ENCODE measurements at regions not wholly inside any gene's neighbourhood (a gene's known extent, or its start where the extent isn't known, plus 50 kb on each side); places are given as distances from the start of the nearest gene placed in this dataset.

- TF ChIP-seq CTCF (IDR thresholded peaks at IDR 0.05 in 8 of 11, conservative IDR thresholded peaks at IDR 0.05 in 3 of 11) (no peak), POLR2AphosphoS5 (IDR thresholded peaks at IDR 0.05) (no peak), POLR2A (IDR thresholded peaks at IDR 0.05) (no peak)
Measured at GRCh38 chrX:10761447-10761846, 141.1 kb upstream of the MID1 start.

All from spleen (tissue), 7 donors.